H7 (cell line): ENCODE measurements at regions not wholly inside any gene's neighbourhood (a gene's known extent, or its start where the extent isn't known, plus 50 kb on each side); places are given as distances from the start of the nearest gene placed in this dataset.

Experiments used
- DNase-seq: peaks from one replicate; pipeline ENCODE4 v3.0.0; 2012
- H3K27me3 ChIP-seq: 2 replicates; pipeline ENCODE4 v1.6.0; 2011; ENCODE audit warnings: mild to moderate bottlenecking, low read length; ENCODE audit not compliant: control insufficient read depth, insufficient read depth
- H3K36me3 ChIP-seq: replicated peaks from 2 replicates; pipeline ENCODE4 v1.5.1; 2011; ENCODE audit warnings: low read length; ENCODE audit not compliant: control insufficient read depth, insufficient read depth
- H3K4me3 ChIP-seq: 2 replicates; pipeline ENCODE4 v1.5.1; 2011; ENCODE audit warnings: low read depth, mild to moderate bottlenecking, control low read depth, low read length, moderate library complexity; ENCODE audit not compliant: insufficient read depth

GRCh38 chr4:124262211-124263179 lies 450.0 kb downstream of the ANKRD50 start:
- Histone ChIP-seq H3K4me3 (no peak overlapping the region), H3K27me3 (no peaks in the 10 kb centered on the region), H3K36me3 (no peaks in the 10 kb centered on the region)
- DNase-seq = peak; percentile 37

GRCh38 chr4:124265701-124266100 lies 446.8 kb downstream of the ANKRD50 start:
- no peak for DNase-seq
- Histone ChIP-seq H3K27me3 (no peaks in the 10 kb centered on the region), H3K4me3 (no peak overlapping the region), H3K36me3 (no peaks in the 10 kb centered on the region)

- Histone ChIP-seq H3K27me3 (no peaks in the 10 kb centered on the region), H3K4me3 (no peak overlapping the region)
- no peak for DNase-seq
These were observed 445.8 kb downstream of the ANKRD50 start for GRCh38 chr4:124266721-124267120.

GRCh38 chr4:124276461-124276860 lies 436.1 kb downstream of the ANKRD50 start:
- Histone ChIP-seq H3K4me3 (no peak overlapping the region), H3K27me3 (no peaks in the 10 kb centered on the region), H3K36me3 (no peaks in the 10 kb centered on the region)
- DNase-seq = no peak

More at GRCh38 chr4:124266721-124267120, 445.8 kb downstream of the ANKRD50 start:
- H3K36me3 ChIP-seq = no peaks in the 10 kb centered on the region

GRCh38 chr4:124277691-124278090 lies 434.8 kb downstream of the ANKRD50 start:
- no peak overlapping the region for H3K4me3 ChIP-seq
- no peak for DNase-seq
- H3K27me3 ChIP-seq = no peaks in the 10 kb centered on the region
- no peaks in the 10 kb centered on the region for H3K36me3 ChIP-seq

GRCh38 chr4:124278477-124278876 lies 434.1 kb downstream of the ANKRD50 start:
- Histone ChIP-seq H3K27me3 (no peaks in the 10 kb centered on the region), H3K36me3 (no peaks in the 10 kb centered on the region), H3K4me3 (no peak overlapping the region)
- DNase-seq = no peak

- no peak for DNase-seq
- H3K4me3 ChIP-seq = no peak overlapping the region
- H3K36me3 ChIP-seq = no peaks in the 10 kb centered on the region
- H3K27me3 ChIP-seq = no peaks in the 10 kb centered on the region
These were observed 432.8 kb downstream of the ANKRD50 start for GRCh38 chr4:124279741-124280140.

GRCh38 chr4:124282301-124282898 lies 430.1 kb downstream of the ANKRD50 start:
- Histone ChIP-seq H3K4me3 (no peak overlapping the region), H3K36me3 (no peaks in the 10 kb centered on the region), H3K27me3 (no peaks in the 10 kb centered on the region)
- no peak for DNase-seq

GRCh38 chr4:124288706-124289486 lies 423.6 kb downstream of the ANKRD50 start:
- DNase-seq = peak; percentile 26
- Histone ChIP-seq H3K36me3 (no peaks in the 10 kb centered on the region), H3K27me3 (no peaks in the 10 kb centered on the region), H3K4me3 (no peak overlapping the region)

GRCh38 chr4:124290678-124291077 lies 421.9 kb downstream of the ANKRD50 start:
- no peak for DNase-seq
- Histone ChIP-seq H3K27me3 (no peaks in the 10 kb centered on the region), H3K36me3 (no peaks in the 10 kb centered on the region), H3K4me3 (no peak overlapping the region)

GRCh38 chr4:124295413-124295812 lies 417.1 kb downstream of the ANKRD50 start:
- Histone ChIP-seq H3K27me3 (no peaks in the 10 kb centered on the region), H3K4me3 (no peak overlapping the region), H3K36me3 (no peaks in the 10 kb centered on the region)
- DNase-seq = no peak

GRCh38 chr4:124304941-124305340 lies 407.6 kb downstream of the ANKRD50 start:
- H3K27me3 ChIP-seq = no peaks in the 10 kb centered on the region
- H3K4me3 ChIP-seq = no peak overlapping the region
- DNase-seq = no peak
- no peaks in the 10 kb centered on the region for H3K36me3 ChIP-seq

- H3K4me3 ChIP-seq = no peak overlapping the region
- H3K27me3 ChIP-seq = no peaks in the 10 kb centered on the region
- no peak for DNase-seq
- H3K36me3 ChIP-seq = no peaks in the 10 kb centered on the region
These were observed 406.2 kb downstream of the ANKRD50 start for GRCh38 chr4:124306352-124306751.

- H3K4me3 ChIP-seq = no peak overlapping the region
- no peaks in the 10 kb centered on the region for H3K36me3 ChIP-seq
- no peak for DNase-seq
- no peaks in the 10 kb centered on the region for H3K27me3 ChIP-seq
These were observed 405.4 kb downstream of the ANKRD50 start for GRCh38 chr4:124307143-124307542.
